Central memory CD8-positive, alpha-beta T cell (primary cell): ENCODE measurements at regions not wholly inside any gene's neighbourhood (a gene's known extent, or its start where the extent isn't known, plus 50 kb on each side); places are given as distances from the start of the nearest gene placed in this dataset.

Source experiments
- ATAC-seq: fragments of 150-1000 bp; cut with Tn5 transposase; replicated peaks from 2 replicates; pipeline ENCODE4 v1.10.0; 2022; ENCODE audit warnings: mild to moderate bottlenecking, moderate FRiP score, moderate number of reproducible peaks; ENCODE audit not compliant: poor library complexity, severe bottlenecking; ENCODE audit errors: extremely low read depth
- DNase-seq, 2 donors: peaks; one replicate each; pipeline ENCODE4 v3.0.0; 2021; ENCODE audit warnings: low spot score in 2 of 2
- H3K27ac Mint-ChIP-seq: one replicate; pipeline ENCODE4 v1.8.0; 2022; ENCODE audit warnings: low read depth, mild to moderate bottlenecking, moderate library complexity, mixed read lengths
- H3K27me3 Mint-ChIP-seq: one replicate; pipeline ENCODE4 v1.8.0; 2022; ENCODE audit warnings: mixed read lengths
- H3K36me3 Mint-ChIP-seq: one replicate; pipeline ENCODE4 v1.8.0; 2022; ENCODE audit warnings: mild to moderate bottlenecking, moderate library complexity, mixed read lengths; ENCODE audit not compliant: insufficient read depth
- H3K4me1 Mint-ChIP-seq: one replicate; pipeline ENCODE4 v1.8.0; 2022; ENCODE audit warnings: mixed read lengths
- H3K4me3 Mint-ChIP-seq: one replicate; pipeline ENCODE4 v1.8.0; 2022; ENCODE audit warnings: mild to moderate bottlenecking, moderate library complexity, mixed read lengths
- H3K9me3 Mint-ChIP-seq: one replicate; pipeline ENCODE4 v1.8.0; 2022; ENCODE audit warnings: mixed read lengths

DNA sequence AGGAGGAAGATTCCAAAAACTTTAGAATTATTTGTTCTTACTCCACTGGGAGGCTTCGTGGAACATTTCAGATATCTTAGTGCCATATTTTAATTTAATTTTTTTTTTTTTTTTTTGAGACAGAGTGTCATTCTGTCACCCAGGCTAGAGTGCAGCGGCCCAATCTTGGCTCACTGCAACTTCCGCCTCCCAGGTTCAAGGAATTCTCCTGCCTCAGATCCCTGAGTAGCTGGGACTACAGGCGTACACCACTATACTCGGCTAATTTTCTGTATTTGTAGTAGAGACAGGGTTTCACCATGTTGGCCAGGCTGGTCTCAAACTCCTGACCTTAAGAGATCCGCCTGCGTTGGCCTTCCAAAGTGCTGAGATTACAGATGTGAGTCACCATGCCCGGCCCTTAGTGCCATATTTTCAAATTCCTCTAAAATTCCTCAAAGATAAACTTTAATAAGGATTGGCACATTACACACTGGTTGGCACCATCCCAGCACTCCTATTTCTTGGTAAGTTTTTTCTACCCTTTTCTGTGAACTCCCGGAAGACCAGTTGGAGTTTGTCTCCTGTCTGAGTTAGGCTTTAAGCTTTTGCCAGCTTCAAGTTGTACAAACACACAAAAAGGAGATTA is 693.7 kb downstream of the MCTP2 start:
- Mint-ChIP-seq H3K9me3 (peaks cover 16% of the 10 kb centered on the region), H3K36me3 (no peaks in the 10 kb centered on the region)

DNA sequence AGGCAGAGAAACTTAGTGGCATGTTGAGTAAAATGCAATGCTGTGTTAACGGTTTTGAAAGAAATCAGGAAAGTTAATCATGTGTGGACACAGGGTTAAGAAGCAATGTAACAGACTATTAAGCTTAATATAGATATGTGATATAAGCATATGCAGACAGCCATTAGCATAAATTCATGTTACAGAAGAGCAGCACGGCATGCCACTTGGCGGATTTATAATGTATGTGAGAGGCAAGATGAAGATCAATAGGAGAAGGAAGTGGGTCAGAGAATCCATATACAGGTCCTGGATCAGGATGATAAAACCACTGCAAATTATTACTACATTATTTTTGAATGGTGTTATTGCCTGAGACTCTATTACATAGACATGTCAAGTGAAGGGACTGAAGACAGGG is 694.3 kb downstream of the MCTP2 start:
- no peaks in the 10 kb centered on the region for H3K4me1 Mint-ChIP-seq
- H3K27me3 Mint-ChIP-seq = no peaks in the 10 kb centered on the region
- no peak for DNase-seq
- no peak for ATAC-seq
- no peak overlapping the region for H3K4me3 Mint-ChIP-seq
- H3K9me3 Mint-ChIP-seq = peaks cover 16% of the 10 kb centered on the region
- no peaks in the 10 kb centered on the region for H3K36me3 Mint-ChIP-seq
- no peak overlapping the region for H3K27ac Mint-ChIP-seq

More for the DNA sequence above, 693.7 kb downstream of the MCTP2 start:
- ATAC-seq (no peak), DNase-seq (no peak)
- Mint-ChIP-seq H3K4me1 (no peaks in the 10 kb centered on the region), H3K27ac (no peak overlapping the region), H3K27me3 (no peaks in the 10 kb centered on the region), H3K4me3 (no peak overlapping the region)

- H3K27me3 Mint-ChIP-seq = no peaks in the 10 kb centered on the region
- H3K27ac Mint-ChIP-seq = no peak overlapping the region
- no peaks in the 10 kb centered on the region for H3K36me3 Mint-ChIP-seq
- ATAC-seq (no peak), DNase-seq (no peak)
- no peak overlapping the region for H3K4me3 Mint-ChIP-seq
- H3K9me3 Mint-ChIP-seq = peaks cover 11% of the 10 kb centered on the region
- no peaks in the 10 kb centered on the region for H3K4me1 Mint-ChIP-seq
These were observed 695.6 kb downstream of the MCTP2 start for GRCh38 chr15:94927003-94927402.

DNA sequence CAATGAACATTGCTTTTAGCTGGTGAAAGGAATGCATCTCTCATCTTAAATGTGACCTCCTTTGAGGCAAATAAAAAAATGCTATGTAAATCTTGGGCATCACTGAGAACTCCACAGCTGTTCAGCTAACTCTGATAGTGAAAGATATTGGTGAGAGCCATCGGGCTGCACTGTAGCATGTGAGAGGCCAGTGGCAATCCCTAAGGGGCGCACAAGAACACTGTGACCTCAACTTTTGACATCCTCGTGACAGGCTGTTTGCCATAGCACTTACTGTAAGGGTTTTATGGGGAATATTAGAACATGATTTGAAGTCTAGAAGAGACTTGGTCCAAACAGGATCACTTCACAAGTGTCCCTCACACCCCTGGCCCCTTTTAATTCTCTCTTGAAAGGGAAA is 697.9 kb downstream of the MCTP2 start:
- H3K36me3 Mint-ChIP-seq = peaks cover 1% of the 10 kb centered on the region
- no peaks in the 10 kb centered on the region for H3K27me3 Mint-ChIP-seq
- no peak overlapping the region for H3K4me3 Mint-ChIP-seq
- peaks cover 11% of the 10 kb centered on the region for H3K9me3 Mint-ChIP-seq
- no peaks in the 10 kb centered on the region for H3K4me1 Mint-ChIP-seq
- no peak overlapping the region for H3K27ac Mint-ChIP-seq
- DNase-seq (no peak), ATAC-seq (no peak)

DNA sequence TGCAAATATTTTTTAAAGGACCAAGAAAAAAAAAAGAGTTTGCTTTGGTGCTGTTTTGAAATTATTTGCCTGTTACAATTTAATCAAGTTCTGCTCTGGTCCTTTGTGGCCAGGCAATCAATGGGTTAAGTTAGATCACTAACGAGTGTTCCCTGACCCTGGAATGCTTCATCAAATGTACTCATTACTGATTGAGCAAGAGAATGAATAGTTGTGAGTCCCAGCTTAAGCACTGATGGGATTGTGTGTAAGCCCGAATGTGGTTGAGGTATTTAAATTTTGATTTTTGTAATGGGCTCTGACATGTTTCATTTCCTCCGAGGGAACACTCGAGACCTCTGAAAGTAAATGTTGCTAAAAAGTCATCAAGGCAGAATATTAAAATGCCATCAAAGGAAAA is 699.1 kb downstream of the MCTP2 start:
- no peaks in the 10 kb centered on the region for H3K27me3 Mint-ChIP-seq
- DNase-seq = no peak

GRCh38 chr15:94930960-94931359 is 699.6 kb downstream of the MCTP2 start:
- Mint-ChIP-seq H3K4me1 (no peaks in the 10 kb centered on the region), H3K36me3 (peaks cover 1% of the 10 kb centered on the region), H3K27ac (no peak overlapping the region), H3K27me3 (no peaks in the 10 kb centered on the region), H3K9me3 (peaks cover 11% of the 10 kb centered on the region), H3K4me3 (no peak overlapping the region)
- DNase-seq (no peak), ATAC-seq (no peak)

More for the DNA sequence above, 699.1 kb downstream of the MCTP2 start:
- ATAC-seq = no peak
- no peaks in the 10 kb centered on the region for H3K4me1 Mint-ChIP-seq
- H3K27ac Mint-ChIP-seq = no peak overlapping the region
- H3K4me3 Mint-ChIP-seq = no peak overlapping the region
- H3K9me3 Mint-ChIP-seq = peaks cover 11% of the 10 kb centered on the region
- H3K36me3 Mint-ChIP-seq = peaks cover 1% of the 10 kb centered on the region

DNA sequence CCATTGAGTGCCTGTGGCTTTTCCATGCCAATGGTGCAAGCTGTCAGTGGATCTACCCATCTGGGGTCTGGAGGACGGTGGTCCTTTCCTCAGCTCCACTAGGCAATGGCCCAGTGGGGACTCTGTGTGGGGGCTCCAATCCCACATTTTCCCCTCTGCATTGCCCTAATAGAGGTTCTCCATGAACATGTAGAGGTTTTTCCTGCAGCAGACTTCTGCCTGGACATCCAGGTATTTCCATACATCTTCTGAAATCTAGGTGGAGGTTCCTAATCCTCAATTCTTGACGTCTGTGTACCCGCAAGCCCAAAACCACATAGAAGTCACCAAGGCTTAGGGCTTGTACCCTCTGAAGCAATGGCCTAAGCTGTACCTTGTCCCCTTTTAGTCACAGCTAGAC is 703.1 kb downstream of the MCTP2 start:
- Mint-ChIP-seq H3K27ac (no peak overlapping the region), H3K9me3 (peaks cover 6% of the 10 kb centered on the region), H3K4me1 (no peaks in the 10 kb centered on the region), H3K27me3 (no peaks in the 10 kb centered on the region), H3K36me3 (peaks cover 1% of the 10 kb centered on the region), H3K4me3 (no peak overlapping the region)
- no peak for DNase-seq
- no peak for ATAC-seq

GRCh38 chr15:94937242-94937641 is 705.9 kb downstream of the MCTP2 start:
- no peak overlapping the region for H3K27ac Mint-ChIP-seq

DNA sequence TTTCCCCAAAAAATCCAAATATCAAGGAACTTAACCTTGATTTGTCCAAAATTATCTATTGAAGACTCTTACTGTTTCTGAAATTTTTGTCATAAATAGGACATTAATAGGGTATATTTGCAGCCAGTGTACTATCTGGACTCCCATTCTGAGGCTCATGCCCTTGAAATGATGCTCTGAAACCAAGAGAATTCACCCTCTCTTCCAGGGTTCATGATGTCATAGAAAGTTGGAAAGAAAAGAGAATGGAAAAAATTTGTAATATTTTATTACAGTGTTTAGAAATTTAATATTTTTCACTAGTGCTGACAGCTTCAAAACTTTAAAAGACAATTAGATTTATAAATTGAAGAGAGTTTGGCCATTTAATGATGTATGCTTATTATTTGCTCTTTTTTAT is 712.5 kb downstream of the MCTP2 start:
- Mint-ChIP-seq H3K36me3 (no peaks in the 10 kb centered on the region), H3K27me3 (no peaks in the 10 kb centered on the region), H3K4me3 (no peak overlapping the region), H3K4me1 (no peaks in the 10 kb centered on the region), H3K27ac (no peak overlapping the region), H3K9me3 (peaks cover 5% of the 10 kb centered on the region)
- ATAC-seq = no peak
- DNase-seq = no peak

More at GRCh38 chr15:94937242-94937641, 705.9 kb downstream of the MCTP2 start:
- H3K4me3 Mint-ChIP-seq = no peak overlapping the region
- DNase-seq = no peak
- H3K27me3 Mint-ChIP-seq = no peaks in the 10 kb centered on the region
- no peaks in the 10 kb centered on the region for H3K4me1 Mint-ChIP-seq
- H3K36me3 Mint-ChIP-seq = peaks cover under 1% of the 10 kb centered on the region
- no peak for ATAC-seq
- H3K9me3 Mint-ChIP-seq = no peaks in the 10 kb centered on the region

DNA sequence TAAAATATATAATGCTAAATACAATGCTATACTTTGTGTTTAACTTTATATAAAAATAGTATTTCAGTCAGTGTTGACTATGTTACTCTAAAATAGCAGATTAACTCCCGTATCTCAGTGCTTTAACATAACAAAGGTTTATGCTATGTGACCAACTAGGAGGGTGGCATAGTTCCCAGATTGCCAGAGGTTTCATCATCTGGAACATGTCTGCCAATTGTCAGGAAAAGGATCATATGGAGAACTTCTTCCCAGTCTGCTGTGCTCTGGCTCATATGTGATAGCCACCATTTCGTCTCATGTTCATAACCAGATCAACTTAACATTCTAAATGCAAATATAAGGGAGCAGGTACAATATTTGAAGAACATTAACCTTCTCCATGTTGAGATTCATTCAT is 720.2 kb downstream of the MCTP2 start:
- no peak for ATAC-seq
- H3K27me3 Mint-ChIP-seq = peaks cover 12% of the 10 kb centered on the region
- DNase-seq = no peak
- no peaks in the 10 kb centered on the region for H3K4me1 Mint-ChIP-seq
- no peak overlapping the region for H3K4me3 Mint-ChIP-seq
- H3K27ac Mint-ChIP-seq = no peak overlapping the region
- H3K36me3 Mint-ChIP-seq = no peaks in the 10 kb centered on the region
- peaks cover 16% of the 10 kb centered on the region for H3K9me3 Mint-ChIP-seq

- H3K36me3 Mint-ChIP-seq = no peaks in the 10 kb centered on the region
- H3K27ac Mint-ChIP-seq = no peak overlapping the region
- H3K4me3 Mint-ChIP-seq = no peak overlapping the region
- no peaks in the 10 kb centered on the region for H3K27me3 Mint-ChIP-seq
- peaks cover 9% of the 10 kb centered on the region for H3K9me3 Mint-ChIP-seq
- H3K4me1 Mint-ChIP-seq = no peaks in the 10 kb centered on the region
- ATAC-seq (no peak), DNase-seq (no peak)
These were observed 732.6 kb downstream of the MCTP2 start for GRCh38 chr15:94963953-94964352.

DNA sequence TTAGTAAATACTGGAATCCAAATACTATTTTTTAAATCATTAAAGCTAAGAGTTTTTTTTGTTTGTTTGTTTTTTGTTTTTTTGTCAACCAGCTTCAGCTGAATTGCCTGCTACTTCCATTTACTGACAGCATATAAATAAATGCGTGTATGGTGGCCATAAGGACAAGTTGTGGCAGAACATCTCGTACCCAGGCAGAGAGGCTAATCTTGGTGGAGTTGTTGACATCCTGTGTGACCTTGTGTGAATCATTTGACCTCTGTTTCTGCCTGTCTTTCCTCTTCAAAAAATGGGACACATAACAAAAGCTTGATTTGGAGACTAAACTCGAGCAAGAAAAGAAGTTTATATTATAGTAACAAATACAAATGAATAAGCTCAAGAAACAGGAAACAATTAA is 734.2 kb downstream of the MCTP2 start:
- no peaks in the 10 kb centered on the region for H3K4me1 Mint-ChIP-seq
- H3K9me3 Mint-ChIP-seq = peaks cover 6% of the 10 kb centered on the region
- H3K36me3 Mint-ChIP-seq = no peaks in the 10 kb centered on the region
- no peak for ATAC-seq
- H3K4me3 Mint-ChIP-seq = no peak overlapping the region
- DNase-seq = no peak
- H3K27ac Mint-ChIP-seq = no peak overlapping the region
- H3K27me3 Mint-ChIP-seq = no peaks in the 10 kb centered on the region

DNA sequence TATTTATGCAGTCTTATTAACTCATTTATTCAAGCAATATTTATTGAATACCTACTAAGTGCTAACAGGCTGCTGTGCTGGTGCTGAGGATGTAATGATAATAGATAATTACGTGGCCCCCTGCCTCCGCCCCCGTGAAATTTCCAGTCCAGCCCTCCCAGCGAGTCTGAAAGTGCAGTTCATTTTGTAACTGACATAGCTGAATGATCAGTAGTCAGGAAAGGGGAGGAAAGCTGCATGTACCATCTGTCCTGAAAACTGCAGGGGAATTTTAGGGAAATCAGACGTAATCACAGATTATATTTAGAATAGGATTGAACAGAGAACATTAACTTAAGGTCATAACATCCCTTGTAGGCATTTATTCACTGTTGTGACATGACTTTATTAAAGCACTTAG is 736.8 kb downstream of the MCTP2 start:
- no peak overlapping the region for H3K4me3 Mint-ChIP-seq
- peaks cover 6% of the 10 kb centered on the region for H3K9me3 Mint-ChIP-seq
- no peak overlapping the region for H3K27ac Mint-ChIP-seq
- no peak for DNase-seq
- H3K4me1 Mint-ChIP-seq = no peaks in the 10 kb centered on the region
- H3K36me3 Mint-ChIP-seq = no peaks in the 10 kb centered on the region
- H3K27me3 Mint-ChIP-seq = no peaks in the 10 kb centered on the region
- ATAC-seq = no peak
